ENCODE measurements at regions not wholly inside any gene's neighbourhood (a gene's known extent, or its start where the extent isn't known, plus 50 kb on each side); places are given as distances from the start of the nearest gene placed in this dataset.
A peak's percentile ranks its signal among the peaks of the same experiment; 100 is the strongest.

- Mint-ChIP-seq H3K36me3 (ENCODE audit: low read depth) (no peaks in the 10 kb centered on the region), H3K27me3 (ENCODE audit: low read depth) (peaks cover 2% of the 10 kb centered on the region), H3K4me3 (ENCODE audit: unreplicated experiment) (no peak overlapping the region), H3K9me3 (ENCODE audit: low read depth) (peaks cover 5% of the 10 kb centered on the region), H3K27ac (ENCODE audit: unreplicated experiment) (no peak overlapping the region), H3K4me1 (ENCODE audit: low read depth) (no peaks in the 10 kb centered on the region)
- DNase-seq (ENCODE audit: low spot score) = no peak
- no peak for TF ChIP-seq CTCF (IDR thresholded peaks at IDR 0.05)
Observed at GRCh38 chr6:67031451-67031850, 1324.4 kb upstream of the EYS start.

DNA sequence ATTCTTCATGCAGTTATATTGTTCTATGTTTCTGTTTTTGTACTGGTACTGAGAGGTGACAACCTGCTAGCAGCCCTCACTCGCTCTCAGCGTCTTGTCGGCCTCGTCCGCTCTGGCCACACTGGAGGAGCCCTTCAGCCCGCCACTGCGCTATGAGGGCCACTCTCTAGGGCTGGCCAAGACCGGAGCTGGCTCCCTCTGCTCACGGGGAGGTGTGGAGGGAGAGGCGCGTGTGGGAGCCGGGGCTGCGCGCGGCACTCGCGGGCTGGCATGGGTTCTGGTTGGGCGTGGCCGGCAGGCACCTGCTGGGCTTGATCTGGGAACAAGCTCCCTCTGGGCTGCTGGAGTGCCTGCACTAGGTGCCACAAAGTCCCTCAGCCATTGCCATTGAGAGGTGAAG, 1323.8 kb upstream of the EYS start:
- no peaks in the 10 kb centered on the region for H3K4me1 Mint-ChIP-seq (ENCODE audit: low read depth)
- no peak for TF ChIP-seq CTCF (IDR thresholded peaks at IDR 0.05)
- H3K9me3 Mint-ChIP-seq (ENCODE audit: low read depth) = peaks cover 5% of the 10 kb centered on the region
- H3K27ac Mint-ChIP-seq (ENCODE audit: unreplicated experiment) = no peak overlapping the region
- peaks cover 2% of the 10 kb centered on the region for H3K27me3 Mint-ChIP-seq (ENCODE audit: low read depth)
- peak; percentile 88 for DNase-seq (ENCODE audit: low spot score)
- no peak overlapping the region for H3K4me3 Mint-ChIP-seq (ENCODE audit: unreplicated experiment)
- no peaks in the 10 kb centered on the region for H3K36me3 Mint-ChIP-seq (ENCODE audit: low read depth)

- Mint-ChIP-seq H3K27me3 (ENCODE audit: low read depth) (peaks cover 2% of the 10 kb centered on the region), H3K36me3 (ENCODE audit: low read depth) (no peaks in the 10 kb centered on the region), H3K4me1 (ENCODE audit: low read depth) (no peaks in the 10 kb centered on the region), H3K9me3 (ENCODE audit: low read depth) (peaks cover 9% of the 10 kb centered on the region), H3K27ac (ENCODE audit: unreplicated experiment) (no peak overlapping the region), H3K4me3 (ENCODE audit: unreplicated experiment) (no peak overlapping the region)
- no peak for DNase-seq (ENCODE audit: low spot score)
- TF ChIP-seq CTCF (IDR thresholded peaks at IDR 0.05) = no peak
Observed at GRCh38 chr6:67016921-67017460, 1310.0 kb upstream of the EYS start.

GRCh38 chr6:67011441-67011840, 1304.4 kb upstream of the EYS start:
- no peak for TF ChIP-seq CTCF (IDR thresholded peaks at IDR 0.05)
- Mint-ChIP-seq H3K4me1 (ENCODE audit: low read depth) (no peaks in the 10 kb centered on the region), H3K9me3 (ENCODE audit: low read depth) (no peaks in the 10 kb centered on the region), H3K27ac (ENCODE audit: unreplicated experiment) (no peak overlapping the region), H3K36me3 (ENCODE audit: low read depth) (no peaks in the 10 kb centered on the region), H3K27me3 (ENCODE audit: low read depth) (peaks cover 2% of the 10 kb centered on the region), H3K4me3 (ENCODE audit: unreplicated experiment) (no peak overlapping the region)
- DNase-seq (ENCODE audit: low spot score) = no peak

- H3K36me3 Mint-ChIP-seq (ENCODE audit: low read depth) = no peaks in the 10 kb centered on the region
- H3K27ac Mint-ChIP-seq (ENCODE audit: unreplicated experiment) = no peak overlapping the region
- peaks cover 3% of the 10 kb centered on the region for H3K27me3 Mint-ChIP-seq (ENCODE audit: low read depth)
- H3K9me3 Mint-ChIP-seq (ENCODE audit: low read depth) = no peaks in the 10 kb centered on the region
- no peaks in the 10 kb centered on the region for H3K4me1 Mint-ChIP-seq (ENCODE audit: low read depth)
- TF ChIP-seq CTCF (IDR thresholded peaks at IDR 0.05) = peak; percentile 30
- DNase-seq (ENCODE audit: low spot score) = no peak
- H3K4me3 Mint-ChIP-seq (ENCODE audit: unreplicated experiment) = no peak overlapping the region
Observed at GRCh38 chr6:67009818-67010217, 1302.8 kb upstream of the EYS start.
